Astrocyte of the spinal cord (primary cell): ENCODE measurements at regions not wholly inside any gene's neighbourhood (a gene's known extent, or its start where the extent isn't known, plus 50 kb on each side); places are given as distances from the start of the nearest gene placed in this dataset.
"Not testable (repeated sequence)": the region's sequence is repeated elsewhere in the genome, so short reads cannot be mapped to it uniquely, and the experiment has no call there.

Source experiments
- DNase-seq: peaks from one replicate; pipeline ENCODE4 v3.0.0; 2011; ENCODE audit warnings: low read depth, low spot score
- H3K4me3 ChIP-seq: 2 replicates; pipeline ENCODE4 v1.5.1; 2011; ENCODE audit warnings: low read depth, mild to moderate bottlenecking, low read length, moderate library complexity
- in situ Hi-C: cut with HindIII; loops from 2 replicates; pipeline ENCODE4 v1.10.0; 2017; ENCODE audit warnings: low sequenced_read_pairs
- TF ChIP-seq, protein P1 (sequence below): IDR thresholded peaks from 2 replicates; pipeline ENCODE4 v1.5.1; 2012; ENCODE audit warnings: low read depth, mild to moderate bottlenecking, low read length, inconsistent platforms

DNA sequence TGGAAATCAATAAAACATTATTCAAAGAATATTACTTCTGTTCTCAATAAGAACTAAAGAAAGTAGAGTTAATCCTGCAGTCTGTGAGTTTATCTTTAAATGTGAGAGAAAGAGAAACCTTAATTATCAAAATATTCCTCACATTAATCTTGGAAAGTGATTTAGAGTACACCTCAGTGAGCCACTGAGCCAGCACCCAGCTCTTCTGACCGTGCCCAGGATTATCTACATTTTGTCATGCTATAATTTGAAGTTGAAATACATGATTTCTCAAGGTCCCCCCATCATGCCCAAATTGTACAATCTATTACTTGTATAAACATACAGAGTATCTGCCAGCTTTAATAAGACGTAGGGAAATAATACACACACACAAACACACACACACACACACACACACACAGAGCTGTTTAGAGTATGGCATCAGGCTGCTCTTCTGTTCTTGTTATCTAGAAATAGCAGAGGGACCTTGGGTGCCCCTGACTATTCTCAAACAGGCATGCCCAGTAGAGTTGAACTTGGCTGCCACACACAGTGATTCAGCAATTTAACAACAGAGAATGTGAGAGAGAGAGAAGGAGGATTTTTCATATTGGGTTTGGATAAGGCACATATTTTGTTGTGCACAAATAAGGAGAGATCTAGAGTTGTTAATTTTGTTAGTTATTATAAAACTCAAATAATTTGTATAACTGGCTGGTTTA, 74.4 kb downstream of the P2RY1 start:
- H3K4me3 ChIP-seq: no peak overlapping the region
- in situ Hi-C loops: no loop called here
- TF ChIP-seq, protein P1, sequence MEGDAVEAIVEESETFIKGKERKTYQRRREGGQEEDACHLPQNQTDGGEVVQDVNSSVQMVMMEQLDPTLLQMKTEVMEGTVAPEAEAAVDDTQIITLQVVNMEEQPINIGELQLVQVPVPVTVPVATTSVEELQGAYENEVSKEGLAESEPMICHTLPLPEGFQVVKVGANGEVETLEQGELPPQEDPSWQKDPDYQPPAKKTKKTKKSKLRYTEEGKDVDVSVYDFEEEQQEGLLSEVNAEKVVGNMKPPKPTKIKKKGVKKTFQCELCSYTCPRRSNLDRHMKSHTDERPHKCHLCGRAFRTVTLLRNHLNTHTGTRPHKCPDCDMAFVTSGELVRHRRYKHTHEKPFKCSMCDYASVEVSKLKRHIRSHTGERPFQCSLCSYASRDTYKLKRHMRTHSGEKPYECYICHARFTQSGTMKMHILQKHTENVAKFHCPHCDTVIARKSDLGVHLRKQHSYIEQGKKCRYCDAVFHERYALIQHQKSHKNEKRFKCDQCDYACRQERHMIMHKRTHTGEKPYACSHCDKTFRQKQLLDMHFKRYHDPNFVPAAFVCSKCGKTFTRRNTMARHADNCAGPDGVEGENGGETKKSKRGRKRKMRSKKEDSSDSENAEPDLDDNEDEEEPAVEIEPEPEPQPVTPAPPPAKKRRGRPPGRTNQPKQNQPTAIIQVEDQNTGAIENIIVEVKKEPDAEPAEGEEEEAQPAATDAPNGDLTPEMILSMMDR: no peak
- peak; percentile 38 for DNase-seq

DNA sequence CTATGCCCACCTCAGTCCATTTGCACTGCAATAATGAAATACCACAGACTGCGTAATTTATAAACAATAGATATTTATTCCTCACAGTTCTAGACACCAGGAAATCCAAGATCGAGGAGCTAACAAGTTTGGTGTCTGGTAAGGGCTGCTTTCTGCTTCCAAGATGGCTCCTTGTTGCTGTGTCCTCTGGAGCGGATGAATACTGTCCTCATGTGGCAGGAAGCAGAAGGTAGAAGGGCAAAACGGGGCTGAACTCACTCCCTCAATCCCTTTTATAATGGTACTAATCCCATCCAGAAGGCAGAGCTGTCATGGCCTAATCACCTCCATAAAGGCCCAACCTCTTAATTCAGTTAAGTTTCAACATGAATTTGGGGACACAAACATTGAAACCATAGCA, 75.3 kb downstream of the P2RY1 start:
- TF ChIP-seq, protein P1: no peak
- no peak for DNase-seq
- H3K4me3 ChIP-seq: no peak overlapping the region
- in situ Hi-C loops: no loop called here

DNA sequence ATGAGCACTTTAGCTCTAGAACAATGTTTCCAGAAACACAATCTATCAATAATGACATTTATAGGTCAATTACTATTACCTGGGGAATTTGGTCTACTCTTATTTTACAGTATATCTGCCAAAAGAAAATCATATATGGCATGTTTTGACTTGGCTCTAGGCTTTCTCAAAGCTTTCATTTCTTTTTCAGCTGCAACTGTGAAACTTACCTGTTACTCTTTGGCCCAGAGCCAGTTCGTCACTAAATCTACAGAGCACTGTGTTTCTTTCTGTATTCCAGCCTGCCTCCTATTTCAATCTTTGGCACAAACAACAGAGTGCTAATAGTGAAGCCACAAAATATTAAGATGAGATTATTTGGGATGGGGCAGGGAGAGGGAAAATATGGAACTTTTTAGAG, 76.0 kb downstream of the P2RY1 start:
- DNase-seq: no peak
- in situ Hi-C loops: no loop called here
- TF ChIP-seq, protein P1: no peak
- no peak overlapping the region for H3K4me3 ChIP-seq

DNA sequence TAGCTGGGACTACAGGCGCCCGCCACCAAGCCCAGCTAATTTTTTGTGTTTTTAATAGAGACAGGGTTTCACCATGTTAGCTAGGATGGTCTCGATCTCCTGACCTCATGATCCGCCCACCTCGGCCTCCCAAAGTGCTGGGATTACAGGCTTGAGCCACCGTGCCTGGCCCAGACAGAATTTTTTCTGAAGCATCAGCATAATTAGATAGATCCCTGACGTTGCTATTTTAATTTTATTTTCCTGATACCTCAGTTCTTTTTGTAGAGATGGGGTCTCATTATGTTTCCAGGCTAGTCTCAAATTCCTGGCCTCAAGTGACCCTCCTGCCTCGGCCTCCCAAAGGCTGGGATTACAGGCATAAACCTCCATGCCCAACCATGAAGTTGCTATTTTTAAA, 79.8 kb downstream of the P2RY1 start:
- DNase-seq, H3K4me3 ChIP-seq, in situ Hi-C loops: not testable (repeated sequence)

DNA sequence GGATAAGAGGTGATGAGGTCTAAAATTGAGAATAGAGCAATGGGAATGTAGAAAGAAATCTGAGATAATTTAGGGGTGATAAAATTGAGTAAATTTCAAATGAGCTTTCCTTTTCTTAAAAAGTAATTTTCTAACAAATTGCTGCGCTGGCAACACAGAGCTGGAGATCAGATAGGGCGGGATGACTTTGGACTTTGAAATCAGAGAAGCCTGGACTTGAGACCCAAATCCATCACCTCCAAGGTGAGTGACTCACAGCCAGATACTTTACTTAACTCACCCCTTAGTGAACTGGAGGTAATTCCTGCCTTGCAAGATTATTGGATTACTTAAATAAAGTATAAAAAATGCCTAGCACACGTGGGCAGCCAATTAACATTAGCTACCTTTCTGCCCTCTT, 80.8 kb downstream of the P2RY1 start:
- no peak for DNase-seq
- TF ChIP-seq, protein P1: no peak
- in situ Hi-C loops: no loop called here
- no peak overlapping the region for H3K4me3 ChIP-seq

DNA sequence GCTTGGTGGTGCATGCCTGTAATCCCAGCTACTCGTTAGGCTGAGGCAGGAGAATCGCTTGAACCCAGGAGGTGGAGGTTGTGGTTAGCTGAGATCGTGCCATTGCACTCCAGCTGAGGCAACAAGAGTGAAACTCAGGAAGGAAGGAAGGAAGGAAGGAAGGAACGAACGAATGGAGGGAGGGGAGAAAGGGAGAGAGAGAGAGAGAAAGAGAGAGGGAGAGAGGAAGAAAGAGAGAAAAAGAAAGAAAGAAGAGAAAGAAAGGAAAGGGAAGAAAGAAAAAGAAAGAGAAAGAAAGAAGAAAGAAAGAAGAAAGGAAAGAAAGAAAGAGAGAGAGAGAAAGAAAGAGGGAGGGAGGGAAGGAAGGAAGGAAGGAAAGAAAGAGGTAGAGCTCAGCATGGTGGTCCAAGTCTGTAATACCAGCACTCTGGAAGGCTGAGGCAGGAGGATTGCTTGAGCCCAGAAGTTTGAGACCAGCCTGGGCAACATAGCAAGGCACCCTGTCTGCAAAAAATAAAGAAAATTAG, 81.9 kb downstream of the P2RY1 start:
- in situ Hi-C loops: no loop called here
- no peak overlapping the region for H3K4me3 ChIP-seq
- TF ChIP-seq, protein P1: no peak
- no peak for DNase-seq

DNA sequence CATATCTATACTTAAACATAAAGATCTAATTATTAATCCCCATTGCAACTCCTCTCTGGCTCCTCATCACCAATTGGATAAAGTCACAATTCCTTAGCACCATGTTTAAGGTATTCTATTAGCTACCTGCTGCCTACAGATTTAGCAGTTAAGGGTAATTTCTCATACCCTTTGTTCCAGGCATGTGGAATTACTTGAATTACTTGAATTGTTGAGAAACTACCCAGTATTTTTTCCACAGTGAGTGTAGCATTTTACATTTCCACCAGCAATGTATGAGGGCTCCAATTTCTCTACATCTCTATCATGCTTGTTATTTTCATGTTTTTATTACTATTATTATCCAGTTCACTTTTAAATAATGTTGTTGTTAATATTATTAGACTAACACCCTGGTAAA, 86.4 kb downstream of the P2RY1 start:
- DNase-seq: no peak
- TF ChIP-seq, protein P1: no peak
- no peak overlapping the region for H3K4me3 ChIP-seq
- in situ Hi-C loops: no loop called here
